T-cell (primary cell): ENCODE measurements at regions not wholly inside any gene's neighbourhood (a gene's known extent, or its start where the extent isn't known, plus 50 kb on each side); places are given as distances from the start of the nearest gene placed in this dataset.

Experiments
- ATAC-seq, 4 experiments: fragments of 200-7000 bp in 3 of 4; fragments of 150-1000 bp in 1 of 4; cut with Tn5 transposase; replicated peaks in 1 of 4; 1 replicate in 3 of 4; 2 replicates in 1 of 4; pipeline ENCODE4 v1.10.0; 2021; ENCODE audit warnings: moderate library complexity in 3 of 4, mild to moderate bottlenecking in 2 of 4, moderate number of reproducible peaks in 1 of 4
- CTCF ChIA-PET, 2 donors: fragments of 300-600 bp; sonication (Branson Sonifier 250); formaldehyde crosslinking; loops; one replicate each; lab custom pipeline; 2022; ENCODE audit warnings: antibody characterized with exemption in 2 of 2; lab: Charles Lee
- POLR2A ChIA-PET, 2 donors: fragments of 300-600 bp; sonication (Branson Sonifier 250); formaldehyde crosslinking; loops; one replicate each; lab custom pipeline; 2022; ENCODE audit warnings: antibody characterized with exemption in 2 of 2; lab: Charles Lee
- DNase-seq, 35 experiments: peaks; one replicate each; pipeline versions ENCODE4 v3.0.0 to v3.0.0-alpha.2; 2013 to 2023
- H3K27ac ChIP-seq: one replicate; pipeline ENCODE4 v1.5.1; 2013; ENCODE audit warnings: low read length
- H3K27me3 ChIP-seq, 2 experiments: replicated peaks in 1 of 2; 1 replicate in 1 of 2; 2 replicates in 1 of 2; pipeline versions ENCODE4 v1.6.1 to v1.7.0; 2013; ENCODE audit warnings: low read length in 1 of 2, mixed read lengths in 1 of 2; ENCODE audit not compliant: control insufficient read depth in 2 of 2, insufficient read depth in 2 of 2; ENCODE audit errors: extremely low read depth in 1 of 2
- H3K36me3 ChIP-seq, 2 donors: 1 replicate in 1 of 2; 2 replicates in 1 of 2; pipeline versions ENCODE4 v1.6.1 to v1.7.0; 2013; ENCODE audit warnings: low read length in 1 of 2; ENCODE audit not compliant: control insufficient read depth in 2 of 2, insufficient read depth in 1 of 2; ENCODE audit errors: extremely low read depth in 1 of 2
- H3K4me1 ChIP-seq, 2 experiments: 1 replicate in 1 of 2; 2 replicates in 1 of 2; pipeline versions ENCODE4 v1.6.1 to v1.7.0; 2013; ENCODE audit warnings: low read length in 2 of 2, mixed read lengths in 1 of 2; ENCODE audit not compliant: insufficient read depth in 2 of 2, control insufficient read depth in 1 of 2; ENCODE audit errors: extremely low read depth in 1 of 2
- H3K4me3 ChIP-seq, 2 donors: 1 replicate in 1 of 2; 2 replicates in 1 of 2; pipeline versions ENCODE4 v1.5.1 to v1.7.0; 2013; ENCODE audit warnings: mild to moderate bottlenecking in 2 of 2, low read length in 1 of 2, moderate library complexity in 1 of 2; ENCODE audit not compliant: control insufficient read depth in 1 of 2; ENCODE audit errors: extremely low read depth in 1 of 2
- H3K9me3 ChIP-seq: 2 replicates; pipeline ENCODE4 v1.7.0; 2013
- H3K27ac Mint-ChIP-seq, 2 donors: one replicate each; pipeline ENCODE4 v1.8.0; 2020 to 2021; ENCODE audit warnings: mild to moderate bottlenecking in 2 of 2, mixed read lengths in 2 of 2
- H3K27me3 Mint-ChIP-seq, 2 donors: one replicate each; pipeline ENCODE4 v1.8.0; 2021 to 2022; ENCODE audit warnings: mixed read lengths in 2 of 2
- H3K36me3 Mint-ChIP-seq: one replicate; pipeline ENCODE4 v1.8.0; 2021; ENCODE audit warnings: mixed read lengths
- H3K4me1 Mint-ChIP-seq, 3 donors: one replicate each; pipeline ENCODE4 v1.8.0; 2020 to 2022; ENCODE audit warnings: mixed read lengths in 3 of 3, mild to moderate bottlenecking in 1 of 3
- H3K4me3 Mint-ChIP-seq, 3 donors: one replicate each; pipeline ENCODE4 v1.8.0; 2020 to 2022; ENCODE audit warnings: mild to moderate bottlenecking in 3 of 3, mixed read lengths in 3 of 3, moderate library complexity in 3 of 3
- H3K9me3 Mint-ChIP-seq, 3 donors: one replicate each; pipeline ENCODE4 v1.8.0; 2020 to 2022; ENCODE audit warnings: mixed read lengths in 3 of 3
- WGBS: methylation state at CpG from one replicate; pipeline ENCODE4 v1.1.5; 2013; ENCODE audit warnings: missing lambda C conversion rate; ENCODE audit not compliant: insufficient coverage; 5-methylcytosine and 5-hydroxymethylcytosine counted together

DNA sequence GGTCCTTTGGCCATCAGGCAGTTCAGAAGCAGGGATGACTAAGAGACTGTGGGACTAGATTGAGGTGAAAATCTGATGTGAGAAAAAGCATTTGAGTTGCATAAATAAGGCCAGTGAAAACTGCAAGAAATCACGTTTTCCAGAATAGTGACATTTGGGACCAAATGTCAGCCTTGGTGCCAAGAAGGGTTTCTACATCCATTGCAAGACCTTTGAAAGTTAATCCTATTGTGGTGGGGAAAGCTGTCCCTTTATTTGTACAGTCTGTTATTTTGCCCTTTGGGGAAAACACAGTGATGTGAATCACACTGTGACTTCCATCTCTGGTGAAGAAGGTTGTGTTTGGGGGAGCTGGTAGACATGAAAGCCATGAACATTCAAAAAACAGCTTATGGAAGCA is 153.5 kb upstream of the SIX2 start:
- ChIA-PET CTCF (no interaction called here), POLR2A (no interaction called here)
- H3K4me3 Mint-ChIP-seq: no peak overlapping the region
- H3K36me3 ChIP-seq: no peaks in the 10 kb centered on the region
- no peaks in the 10 kb centered on the region for H3K4me1 Mint-ChIP-seq
- H3K27me3 ChIP-seq: peaks cover 12% of the 10 kb centered on the region in 2 experiments
- no peak overlapping the region for H3K4me3 ChIP-seq
- 29% methylated on average over 1 of the region's 1 CpG for WGBS
- no peaks in the 10 kb centered on the region for H3K4me1 ChIP-seq
- no peaks in the 10 kb centered on the region for H3K9me3 Mint-ChIP-seq
- H3K36me3 Mint-ChIP-seq: no peaks in the 10 kb centered on the region
- H3K27me3 Mint-ChIP-seq: peaks cover 43 to 68% of the 10 kb centered on the region in 2 donors
- DNase-seq (no peak), ATAC-seq (no peak)
- no peak overlapping the region for H3K27ac Mint-ChIP-seq
- no peaks in the 10 kb centered on the region for H3K9me3 ChIP-seq
- H3K27ac ChIP-seq: no peak overlapping the region

DNA sequence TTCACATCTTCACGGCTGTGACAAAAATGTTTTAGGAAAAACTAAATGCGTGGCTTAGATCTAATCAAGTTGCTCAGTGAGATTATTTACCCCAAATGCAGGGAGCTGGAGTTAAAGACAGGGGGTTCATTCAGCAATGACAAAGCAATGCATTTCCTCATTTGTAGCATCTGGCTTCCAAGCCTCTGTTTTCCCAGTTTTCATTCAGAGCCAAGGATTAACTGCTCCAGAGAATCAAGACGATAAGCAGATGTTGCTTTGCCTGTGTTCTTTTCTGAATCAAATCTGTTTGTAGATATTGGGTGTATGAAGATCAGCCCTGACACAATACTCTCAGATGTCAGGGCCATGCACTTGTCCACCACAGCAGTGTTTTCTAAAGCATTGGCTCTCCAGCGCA is 147.4 kb upstream of the SIX2 start:
- WGBS: 96% methylated on average over 4 of the region's 4 CpGs
- Mint-ChIP-seq H3K9me3 (no peaks in the 10 kb centered on the region), H3K4me1 (no peaks in the 10 kb centered on the region), H3K27ac (no peak overlapping the region), H3K27me3 (peaks cover 21 to 31% of the 10 kb centered on the region in 2 donors), H3K4me3 (no peak overlapping the region), H3K36me3 (no peaks in the 10 kb centered on the region)
- H3K36me3 ChIP-seq: no peaks in the 10 kb centered on the region
- POLR2A ChIA-PET: no interaction called here
- CTCF ChIA-PET: no interaction called here
- no peak for DNase-seq
- no peak overlapping the region for H3K4me3 ChIP-seq
- no peaks in the 10 kb centered on the region for H3K4me1 ChIP-seq
- ATAC-seq: no peak
- no peaks in the 10 kb centered on the region for H3K9me3 ChIP-seq
- H3K27me3 ChIP-seq: peaks cover 0 to 5% of the 10 kb centered on the region in 2 experiments
- H3K27ac ChIP-seq: no peak overlapping the region

DNA sequence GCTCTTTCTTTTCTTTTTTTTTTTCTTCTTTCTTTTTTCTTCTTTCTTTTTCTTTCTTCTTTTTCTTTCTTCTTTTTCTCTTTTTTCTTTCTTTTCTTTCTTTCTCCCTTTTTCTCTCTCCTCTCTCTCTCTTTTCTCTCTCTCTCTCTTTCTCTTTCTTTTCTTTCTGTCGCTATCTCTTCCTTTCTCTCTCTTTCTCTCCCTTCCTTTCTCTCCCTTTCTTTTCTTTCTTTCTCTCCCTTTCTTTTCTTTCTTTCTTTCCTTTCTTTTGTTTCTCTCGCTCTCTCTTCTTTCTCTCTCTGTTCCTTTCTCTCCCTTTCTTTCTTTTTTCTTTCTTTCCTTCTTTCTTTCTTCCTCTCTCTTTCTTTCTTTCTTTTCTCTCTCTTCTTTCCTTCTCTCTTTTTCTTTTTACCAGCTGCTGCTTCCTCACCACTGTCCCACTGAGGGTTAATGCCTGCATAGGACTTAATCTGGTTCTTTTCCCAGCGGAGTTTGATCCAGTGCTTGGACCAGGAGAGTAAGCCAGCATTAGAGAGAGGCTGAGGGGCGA is 145.4 kb upstream of the SIX2 start:
- 55% methylated on average over 4 of the region's 4 CpGs for WGBS

DNA sequence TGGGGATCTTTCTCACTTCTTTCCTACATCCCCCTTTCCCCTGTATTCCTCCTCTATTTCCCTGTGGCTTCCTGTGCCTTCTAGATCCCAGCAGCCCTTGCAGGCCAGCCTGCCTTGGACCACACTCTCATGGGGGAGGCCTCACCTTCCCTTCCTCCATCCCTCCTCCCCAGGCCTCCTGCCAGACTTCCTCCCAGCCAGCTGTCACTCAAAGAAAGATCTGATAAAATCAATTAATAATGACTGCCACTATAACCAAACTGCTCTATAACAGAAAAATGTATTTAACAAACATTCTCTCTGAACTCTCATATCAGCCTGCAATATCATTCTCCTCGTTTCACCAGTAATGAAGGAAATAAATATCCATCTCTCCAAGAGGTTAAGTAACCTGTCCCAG is 144.9 kb upstream of the SIX2 start:
- H3K27ac ChIP-seq: no peak overlapping the region
- ChIA-PET POLR2A (no interaction called here), CTCF (no interaction called here)
- WGBS: no CpG with 5 or more reads among the region's 1 CpG
- no peaks in the 10 kb centered on the region for H3K36me3 ChIP-seq
- peaks cover 0 to 5% of the 10 kb centered on the region in 2 experiments for H3K27me3 ChIP-seq
- no peak overlapping the region for H3K4me3 ChIP-seq
- H3K4me1 Mint-ChIP-seq: no peaks in the 10 kb centered on the region
- no peak overlapping the region for H3K27ac Mint-ChIP-seq
- H3K4me1 ChIP-seq: no peaks in the 10 kb centered on the region
- no peaks in the 10 kb centered on the region for H3K36me3 Mint-ChIP-seq
- no peak for DNase-seq
- no peaks in the 10 kb centered on the region for H3K9me3 ChIP-seq
- H3K4me3 Mint-ChIP-seq: no peak overlapping the region
- ATAC-seq: no peak
- H3K9me3 Mint-ChIP-seq: no peaks in the 10 kb centered on the region
- H3K27me3 Mint-ChIP-seq: peaks cover 9 to 15% of the 10 kb centered on the region in 2 donors

More for the DNA sequence above, 145.4 kb upstream of the SIX2 start:
- Mint-ChIP-seq H3K4me3 (no peak overlapping the region), H3K36me3 (no peaks in the 10 kb centered on the region), H3K27ac (no peak overlapping the region), H3K9me3 (no peaks in the 10 kb centered on the region), H3K4me1 (no peaks in the 10 kb centered on the region), H3K27me3 (peaks cover 12 to 19% of the 10 kb centered on the region in 2 donors)
- CTCF ChIA-PET: no interaction called here
- Histone ChIP-seq H3K4me3 (no peak overlapping the region), H3K9me3 (no peaks in the 10 kb centered on the region), H3K27ac (no peak overlapping the region), H3K36me3 (no peaks in the 10 kb centered on the region), H3K4me1 (no peaks in the 10 kb centered on the region), H3K27me3 (peaks cover 0 to 5% of the 10 kb centered on the region in 2 experiments)
- POLR2A ChIA-PET: no interaction called here
- DNase-seq (no peak), ATAC-seq (no peak)

DNA sequence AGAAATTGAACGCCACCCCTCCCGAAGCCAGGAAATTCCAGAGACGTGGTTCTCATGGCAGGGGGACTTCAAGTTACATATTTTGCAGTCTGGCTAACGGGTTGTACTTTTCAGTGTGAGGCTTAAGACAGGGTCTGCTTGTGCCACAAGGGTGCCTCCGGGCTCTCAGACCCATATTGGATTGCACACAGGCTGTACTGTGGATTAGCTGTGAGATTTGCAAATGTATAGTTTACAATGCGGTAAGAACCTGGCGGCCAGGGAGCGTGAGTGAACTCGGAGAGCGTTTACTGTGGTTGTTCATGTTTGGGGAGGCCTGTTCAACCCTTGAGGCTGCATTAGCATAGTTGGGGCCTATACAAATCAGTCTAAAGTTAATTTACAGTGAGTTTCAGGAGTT is 143.9 kb upstream of the SIX2 start:
- peaks cover 0 to 4% (median 0%) of the 10 kb centered on the region in 3 donors for H3K9me3 Mint-ChIP-seq
- ChIA-PET POLR2A (no interaction called here), CTCF (no interaction called here)
- H3K4me3 Mint-ChIP-seq: no peak overlapping the region
- Histone ChIP-seq H3K27ac (no peak overlapping the region), H3K27me3 (peaks cover 0 to 5% of the 10 kb centered on the region in 2 experiments), H3K36me3 (no peaks in the 10 kb centered on the region), H3K4me3 (no peak overlapping the region), H3K9me3 (no peaks in the 10 kb centered on the region), H3K4me1 (no peaks in the 10 kb centered on the region)
- no peaks in the 10 kb centered on the region for H3K36me3 Mint-ChIP-seq
- peaks cover 9 to 11% of the 10 kb centered on the region in 2 donors for H3K27me3 Mint-ChIP-seq
- 81% methylated on average over 3 of the region's 10 CpGs for WGBS
- no peak overlapping the region for H3K27ac Mint-ChIP-seq
- DNase-seq (no peak), ATAC-seq (no peak)
- H3K4me1 Mint-ChIP-seq: no peaks in the 10 kb centered on the region

DNA sequence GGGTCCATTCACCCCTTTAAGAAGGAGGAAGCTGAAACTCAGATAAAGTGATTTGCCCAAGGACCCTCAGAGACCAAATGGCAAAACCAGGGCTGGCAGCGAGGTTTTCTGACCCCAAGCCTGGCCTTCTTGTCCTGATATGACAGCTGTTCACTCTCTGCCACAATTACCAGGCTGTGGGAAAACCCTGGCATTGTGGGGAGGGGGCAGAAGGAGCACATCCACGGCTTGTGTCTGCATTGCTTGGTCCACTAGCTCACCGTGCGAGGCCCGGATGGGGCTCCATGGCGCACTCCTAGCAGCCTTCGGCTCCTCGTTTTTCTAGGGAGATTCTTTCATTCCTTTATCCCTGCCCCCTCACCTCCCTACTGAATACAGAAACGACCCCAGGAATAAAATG is 143.4 kb upstream of the SIX2 start:
- H3K27ac Mint-ChIP-seq: no peak overlapping the region
- Histone ChIP-seq H3K36me3 (no peaks in the 10 kb centered on the region), H3K9me3 (no peaks in the 10 kb centered on the region), H3K4me1 (no peaks in the 10 kb centered on the region), H3K27ac (no peak overlapping the region), H3K4me3 (no peak overlapping the region), H3K27me3 (peaks cover 0 to 5% of the 10 kb centered on the region in 2 experiments)
- ChIA-PET POLR2A (no interaction called here), CTCF (no interaction called here)
- no peaks in the 10 kb centered on the region for H3K4me1 Mint-ChIP-seq
- no peak for DNase-seq
- H3K36me3 Mint-ChIP-seq: no peaks in the 10 kb centered on the region
- WGBS: 81% methylated on average over 2 of the region's 9 CpGs
- peaks cover 0 to 4% (median 0%) of the 10 kb centered on the region in 3 donors for H3K9me3 Mint-ChIP-seq
- peaks cover 7% of the 10 kb centered on the region in 2 donors for H3K27me3 Mint-ChIP-seq
- ATAC-seq: no peak
- no peak overlapping the region for H3K4me3 Mint-ChIP-seq
